ENCODE measurements at regions not wholly inside any gene's neighbourhood (a gene's known extent, or its start where the extent isn't known, plus 50 kb on each side); places are given as distances from the start of the nearest gene placed in this dataset.

- no peak overlapping the region for H2AFZ ChIP-seq (ENCODE audit: low read depth, low read length)
- no peaks in the 10 kb centered on the region for H3K36me3 ChIP-seq (ENCODE audit: insufficient read depth, low read length)
- H4K20me1 ChIP-seq (ENCODE audit: insufficient read depth): no peaks in the 10 kb centered on the region
- no peak overlapping the region for H3K27ac ChIP-seq (ENCODE audit: low read length)
- no peak overlapping the region for H3K9ac ChIP-seq (ENCODE audit: low read length)
- peak overlapping the region; percentile 26 for H3K4me2 ChIP-seq (ENCODE audit: low read length)
- no peaks in the 10 kb centered on the region for H3K9me2 ChIP-seq (ENCODE audit: insufficient read depth, low read length)
- H3K9me3 ChIP-seq (ENCODE audit: low read length): no peaks in the 10 kb centered on the region
- H3K79me2 ChIP-seq (replicated peaks; ENCODE audit: insufficient read depth, low read length): no peaks in the 10 kb centered on the region
- H3K27me3 ChIP-seq (ENCODE audit: insufficient read depth, low read depth, low read length): no peaks in the 10 kb centered on the region
- no peaks in the 10 kb centered on the region for H3F3A ChIP-seq (ENCODE audit: insufficient read depth, low read length, poor library complexity, severe bottlenecking)
- no peak overlapping the region for H3K4me3 ChIP-seq (ENCODE audit: low read length)
- TF ChIP-seq POLR2AphosphoS5 (IDR thresholded peaks at IDR 0.05) (peak; percentile 50), RAD21 (conservative IDR thresholded peaks at IDR 0.05) (no peak), SMC3 (conservative IDR thresholded peaks at IDR 0.05; ENCODE audit: poor library complexity) (no peak), REST (IDR thresholded peaks at IDR 0.05; ENCODE audit: borderline replicate concordance) (no peak), TAF1 (IDR thresholded peaks at IDR 0.05; ENCODE audit: low read depth) (no peak), CTCF (IDR thresholded peaks at IDR 0.05; ENCODE audit: poor library complexity, severe bottlenecking) (no peak), MXI1 (conservative IDR thresholded peaks at IDR 0.05; ENCODE audit: poor library complexity, severe bottlenecking) (no peak), EP300 (conservative IDR thresholded peaks at IDR 0.05; ENCODE audit: poor library complexity, severe bottlenecking) (peak; percentile 90), EZH2 (IDR thresholded peaks at IDR 0.05; ENCODE audit: borderline replicate concordance, insufficient read depth, low read length, poor library complexity, severe bottlenecking) (no peak)
These were observed 1340.3 kb upstream of the GOT2 start for GRCh38 chr16:60074378-60074777.

- Histone ChIP-seq H3K79me2 (replicated peaks; ENCODE audit: insufficient read depth, low read length) (no peaks in the 10 kb centered on the region), H3K27me3 (ENCODE audit: insufficient read depth, low read depth, low read length) (no peaks in the 10 kb centered on the region), H4K20me1 (ENCODE audit: insufficient read depth) (no peaks in the 10 kb centered on the region), H3K9ac (ENCODE audit: low read length) (no peak overlapping the region), H3K4me3 (ENCODE audit: low read length) (no peak overlapping the region), H3K36me3 (ENCODE audit: insufficient read depth, low read length) (no peaks in the 10 kb centered on the region), H2AFZ (ENCODE audit: low read depth, low read length) (no peak overlapping the region), H3K9me3 (ENCODE audit: low read length) (no peaks in the 10 kb centered on the region), H3K4me2 (ENCODE audit: low read length) (no peak overlapping the region), H3K27ac (ENCODE audit: low read length) (no peak overlapping the region), H3K9me2 (ENCODE audit: insufficient read depth, low read length) (no peaks in the 10 kb centered on the region), H3F3A (ENCODE audit: insufficient read depth, low read length, poor library complexity, severe bottlenecking) (no peaks in the 10 kb centered on the region)
- TF ChIP-seq POLR2AphosphoS5 (IDR thresholded peaks at IDR 0.05): no peak
- TF ChIP-seq SMC3 (conservative IDR thresholded peaks at IDR 0.05; ENCODE audit: poor library complexity): no peak
- no peak for TF ChIP-seq TAF1 (IDR thresholded peaks at IDR 0.05; ENCODE audit: low read depth)
- no peak for TF ChIP-seq EZH2 (IDR thresholded peaks at IDR 0.05; ENCODE audit: borderline replicate concordance, insufficient read depth, low read length, poor library complexity, severe bottlenecking)
- no peak for TF ChIP-seq REST (IDR thresholded peaks at IDR 0.05; ENCODE audit: borderline replicate concordance)
These were observed 1339.3 kb upstream of the GOT2 start for GRCh38 chr16:60073376-60073775.

Measured in neural cell (in vitro differentiated cells).